HTR-8/SVneo (cell line): ENCODE measurements at regions not wholly inside any gene's neighbourhood (a gene's known extent, or its start where the extent isn't known, plus 50 kb on each side); places are given as distances from the start of the nearest gene placed in this dataset.

Experiments used
- DNase-seq: peaks from one replicate; pipeline ENCODE4 v3.0.0; 2011; ENCODE audit warnings: low spot score, mixed read lengths; ENCODE audit not compliant: insufficient read length
- FAIRE-seq: peaks from 2 replicates; lab custom pipeline; 2011; peaks lifted over from hg19 to GRCh38; lab: Jason Lieb, UNC

GRCh38 chr13:91134803-91135184 is 212.7 kb upstream of the MIR17HG start:
- FAIRE-seq = no peak
- DNase-seq = no peak

GRCh38 chr13:91135376-91135775 is 212.1 kb upstream of the MIR17HG start:
- DNase-seq (no peak), FAIRE-seq (no peak)

GRCh38 chr13:91135968-91136367 is 211.5 kb upstream of the MIR17HG start:
- FAIRE-seq (no peak), DNase-seq (no peak)

GRCh38 chr13:91136806-91137205 is 210.7 kb upstream of the MIR17HG start:
- DNase-seq (no peak), FAIRE-seq (no peak)

GRCh38 chr13:91139232-91139631 is 208.3 kb upstream of the MIR17HG start:
- DNase-seq (no peak), FAIRE-seq (no peak)

- FAIRE-seq (no peak), DNase-seq (no peak)
Measured at GRCh38 chr13:91141543-91142061, 205.9 kb upstream of the MIR17HG start.

- DNase-seq (peak; percentile 5), FAIRE-seq (no peak)
Measured at GRCh38 chr13:91142572-91142971, 204.9 kb upstream of the MIR17HG start.

- FAIRE-seq (no peak), DNase-seq (no peak)
Measured at GRCh38 chr13:91144054-91144453, 203.4 kb upstream of the MIR17HG start.

GRCh38 chr13:91144486-91144885 is 203.0 kb upstream of the MIR17HG start:
- DNase-seq (no peak), FAIRE-seq (no peak)

- FAIRE-seq = no peak
Measured at GRCh38 chr13:91145571-91146205, 201.8 kb upstream of the MIR17HG start.

GRCh38 chr13:91146601-91147000 is 200.9 kb upstream of the MIR17HG start:
- no peak for FAIRE-seq

More at GRCh38 chr13:91145571-91146205, 201.8 kb upstream of the MIR17HG start:
- no peak for DNase-seq

GRCh38 chr13:91148098-91148497 is 199.4 kb upstream of the MIR17HG start:
- no peak for FAIRE-seq

More at GRCh38 chr13:91146601-91147000, 200.9 kb upstream of the MIR17HG start:
- DNase-seq = no peak

GRCh38 chr13:91151921-91152320 is 195.6 kb upstream of the MIR17HG start:
- FAIRE-seq = no peak

More at GRCh38 chr13:91148098-91148497, 199.4 kb upstream of the MIR17HG start:
- DNase-seq = no peak

GRCh38 chr13:91153372-91153771 is 194.1 kb upstream of the MIR17HG start:
- FAIRE-seq = no peak
- no peak for DNase-seq

More at GRCh38 chr13:91151921-91152320, 195.6 kb upstream of the MIR17HG start:
- DNase-seq = no peak

- no peak for DNase-seq
- FAIRE-seq = no peak
Measured at GRCh38 chr13:91154558-91155353, 192.7 kb upstream of the MIR17HG start.

GRCh38 chr13:91155512-91156114 is 191.9 kb upstream of the MIR17HG start:
- FAIRE-seq (no peak), DNase-seq (no peak)

GRCh38 chr13:91157273-91158016 is 190.0 kb upstream of the MIR17HG start:
- DNase-seq (no peak), FAIRE-seq (no peak)

- DNase-seq (no peak), FAIRE-seq (no peak)
Measured at GRCh38 chr13:91158017-91158395, 189.5 kb upstream of the MIR17HG start.

- FAIRE-seq (no peak), DNase-seq (no peak)
Measured at GRCh38 chr13:91162180-91162579, 185.3 kb upstream of the MIR17HG start.

- no peak for FAIRE-seq
- no peak for DNase-seq
Measured at GRCh38 chr13:91162589-91162988, 184.9 kb upstream of the MIR17HG start.
